Activated effector memory CD4-positive, alpha-beta T cell treated with Interleukin-2 at 50 U/mL for 16 hours (primary cell): ENCODE measurements at regions not wholly inside any gene's neighbourhood (a gene's known extent, or its start where the extent isn't known, plus 50 kb on each side); places are given as distances from the start of the nearest gene placed in this dataset.
A peak's percentile ranks its signal among the peaks of the same experiment; 100 is the strongest.
"Not testable (repeated sequence)": the region's sequence is repeated elsewhere in the genome, so short reads cannot be mapped to it uniquely, and the experiment has no call there.

Experiments
- DNase-seq: peaks from one replicate; pipeline ENCODE4 v3.0.0-alpha.2; 2020

GRCh38 chr7:157467496-157468212 is 130.8 kb downstream of the DNAJB6 start:
- DNase-seq: no peak

- DNase-seq: no peak
These were observed 131.7 kb downstream of the DNAJB6 start for GRCh38 chr7:157468221-157469111.

GRCh38 chr7:157469181-157470016 is 132.6 kb downstream of the DNAJB6 start:
- no peak for DNase-seq

- DNase-seq: no peak
These were observed 133.2 kb downstream of the DNAJB6 start for GRCh38 chr7:157470017-157470322.

GRCh38 chr7:157470701-157471131 is 133.9 kb downstream of the DNAJB6 start:
- no peak for DNase-seq

- peak; percentile 41 for DNase-seq
These were observed 134.7 kb downstream of the DNAJB6 start for GRCh38 chr7:157471259-157472125.

- no peak for DNase-seq
These were observed 135.7 kb downstream of the DNAJB6 start for GRCh38 chr7:157472311-157473050.

- no peak for DNase-seq
These were observed 136.3 kb downstream of the DNAJB6 start for GRCh38 chr7:157473051-157473569.

GRCh38 chr7:157474685-157475084 is 137.9 kb downstream of the DNAJB6 start:
- no peak for DNase-seq

GRCh38 chr7:157475095-157475494 is 138.3 kb downstream of the DNAJB6 start:
- DNase-seq: no peak

GRCh38 chr7:157475601-157476000 is 138.8 kb downstream of the DNAJB6 start:
- no peak for DNase-seq

GRCh38 chr7:157476201-157476600 is 139.4 kb downstream of the DNAJB6 start:
- no peak for DNase-seq

GRCh38 chr7:157476654-157477549 is 140.1 kb downstream of the DNAJB6 start:
- no peak for DNase-seq

- no peak for DNase-seq
These were observed 140.9 kb downstream of the DNAJB6 start for GRCh38 chr7:157477550-157478212.

GRCh38 chr7:157478611-157479010 is 141.8 kb downstream of the DNAJB6 start:
- not testable (repeated sequence) for DNase-seq

GRCh38 chr7:157479326-157479725 is 142.5 kb downstream of the DNAJB6 start:
- no peak for DNase-seq

- no peak for DNase-seq
These were observed 143.7 kb downstream of the DNAJB6 start for GRCh38 chr7:157480371-157481050.

GRCh38 chr7:157481389-157481788 is 144.6 kb downstream of the DNAJB6 start:
- DNase-seq: no peak

- DNase-seq: no peak
These were observed 145.2 kb downstream of the DNAJB6 start for GRCh38 chr7:157482025-157482424.
